ENCODE measurements at regions not wholly inside any gene's neighbourhood (a gene's known extent, or its start where the extent isn't known, plus 50 kb on each side); places are given as distances from the start of the nearest gene placed in this dataset.

DNA sequence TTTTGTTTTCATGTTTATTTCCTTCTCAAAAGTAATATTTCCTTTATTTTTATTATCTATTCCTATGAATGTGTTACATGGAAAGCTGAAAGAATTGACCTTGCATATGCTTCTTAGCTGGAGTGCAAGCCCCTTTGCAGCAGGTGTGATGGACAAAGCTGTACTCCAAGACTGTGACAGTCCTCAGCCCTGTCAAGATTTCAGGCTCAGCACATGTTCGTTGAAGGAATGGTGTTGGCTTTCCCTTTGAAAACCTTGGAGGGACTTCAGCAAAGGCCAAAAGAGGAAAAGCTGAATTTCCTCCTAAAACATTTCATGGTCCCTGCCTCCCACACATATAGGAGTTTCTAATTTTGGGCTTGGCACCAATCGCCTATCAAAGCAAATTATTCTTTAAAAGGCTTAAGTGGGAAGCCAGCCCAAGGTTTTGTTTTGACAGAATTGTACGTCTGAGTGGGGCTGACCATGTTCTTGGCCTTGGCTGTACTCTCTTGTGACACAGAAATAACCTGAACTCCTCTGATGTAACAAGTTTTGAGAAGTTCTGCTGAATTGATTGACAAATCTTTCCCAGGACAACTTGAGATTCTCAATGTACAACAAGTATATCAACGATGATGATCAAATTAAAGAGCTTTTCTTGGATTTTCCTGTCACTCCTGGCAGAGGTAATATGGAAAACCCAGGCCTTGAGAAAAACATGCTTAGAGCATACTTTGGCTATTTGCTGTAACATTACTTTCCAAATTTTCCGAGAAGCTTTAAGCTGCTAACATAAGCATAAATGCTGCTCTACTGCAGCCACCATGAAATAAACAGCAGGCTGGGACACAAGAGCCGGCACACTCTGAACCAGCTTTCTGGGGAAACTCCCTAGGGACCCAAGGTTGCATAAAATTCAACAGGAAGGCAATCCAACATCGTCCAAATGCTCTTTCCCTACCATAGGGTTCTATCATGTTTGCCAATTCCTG is 135.7 kb upstream of the ZNF648 start:
- Histone ChIP-seq H3K36me3 (ENCODE audit: control insufficient read depth, insufficient read depth, low read length) (no peaks in the 10 kb centered on the region), H3K4me3 (replicated peaks; ENCODE audit: low read depth, low read length) (no peak overlapping the region), H3K27me3 (replicated peaks; ENCODE audit: control insufficient read depth, insufficient read depth, low read length) (no peaks in the 10 kb centered on the region; the same call in 1 of the 2 replicates)
- no peak for DNase-seq (ENCODE audit: extremely low read depth, insufficient read length)
- no peak for TF ChIP-seq CTCF (IDR thresholded peaks at IDR 0.05; ENCODE audit: insufficient read depth, low read length, poor library complexity, severe bottlenecking)

DNA sequence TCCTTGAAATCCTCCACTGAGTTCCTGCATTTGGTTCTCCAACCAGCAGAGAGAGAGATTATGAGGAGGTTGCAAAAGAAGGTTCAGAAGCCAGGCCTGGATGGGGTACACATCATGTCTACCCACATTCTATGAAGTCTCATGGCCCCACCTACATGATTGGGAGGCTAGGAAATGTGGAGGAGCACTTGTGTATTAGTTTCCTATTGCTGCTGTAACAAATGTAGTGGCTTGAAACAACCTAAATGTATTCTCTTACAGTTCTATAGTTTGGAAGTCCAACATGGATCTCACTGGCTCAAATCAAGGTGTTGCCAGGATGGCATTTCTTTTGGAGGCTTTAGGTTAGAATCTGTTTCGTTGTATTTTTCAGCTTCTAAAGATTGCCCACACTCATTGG is 134.2 kb upstream of the ZNF648 start:
- DNase-seq (ENCODE audit: extremely low read depth, insufficient read length): no peak
- H3K36me3 ChIP-seq (ENCODE audit: control insufficient read depth, insufficient read depth, low read length): no peaks in the 10 kb centered on the region
- H3K27me3 ChIP-seq (replicated peaks; ENCODE audit: control insufficient read depth, insufficient read depth, low read length): no peaks in the 10 kb centered on the region; the same call in 1 of the 2 replicates
- H3K4me3 ChIP-seq (replicated peaks; ENCODE audit: low read depth, low read length): no peak overlapping the region
- no peak for TF ChIP-seq CTCF (IDR thresholded peaks at IDR 0.05; ENCODE audit: insufficient read depth, low read length, poor library complexity, severe bottlenecking)

GRCh38 chr1:182193908-182194550 is 132.5 kb upstream of the ZNF648 start:
- no peak overlapping the region for H3K4me3 ChIP-seq (replicated peaks; ENCODE audit: low read depth, low read length)
- H3K36me3 ChIP-seq (ENCODE audit: control insufficient read depth, insufficient read depth, low read length): no peaks in the 10 kb centered on the region
- no peak for TF ChIP-seq CTCF (IDR thresholded peaks at IDR 0.05; ENCODE audit: insufficient read depth, low read length, poor library complexity, severe bottlenecking)
- H3K27me3 ChIP-seq (replicated peaks; ENCODE audit: control insufficient read depth, insufficient read depth, low read length): no peaks in the 10 kb centered on the region; the same call in 1 of the 2 replicates
- no peak for DNase-seq (ENCODE audit: extremely low read depth, insufficient read length)

DNA sequence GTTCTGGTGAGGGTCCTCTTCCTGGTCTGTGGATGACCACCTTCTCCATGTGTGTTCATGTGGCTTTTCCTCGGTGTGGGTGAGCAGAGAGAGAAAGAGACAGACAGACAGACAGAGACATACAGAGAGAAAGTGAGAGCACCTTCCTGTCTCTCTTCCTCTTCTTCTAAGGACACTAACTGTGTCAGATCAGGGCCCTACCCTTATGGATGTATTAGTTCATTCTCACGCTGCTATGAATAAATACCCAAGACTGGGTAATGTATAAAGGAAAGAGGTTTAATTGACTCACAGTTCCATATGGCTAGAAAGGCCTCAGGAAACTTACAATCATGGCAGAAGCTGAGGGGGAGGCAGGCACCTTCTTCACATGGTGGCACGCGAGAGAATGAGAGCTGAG is 131.5 kb upstream of the ZNF648 start:
- DNase-seq (ENCODE audit: extremely low read depth, insufficient read length): no peak
- Histone ChIP-seq H3K36me3 (ENCODE audit: control insufficient read depth, insufficient read depth, low read length) (no peaks in the 10 kb centered on the region), H3K4me3 (replicated peaks; ENCODE audit: low read depth, low read length) (no peak overlapping the region), H3K27me3 (replicated peaks; ENCODE audit: control insufficient read depth, insufficient read depth, low read length) (no peaks in the 10 kb centered on the region; the same call in 1 of the 2 replicates)
- TF ChIP-seq CTCF (IDR thresholded peaks at IDR 0.05; ENCODE audit: insufficient read depth, low read length, poor library complexity, severe bottlenecking): no peak

DNA sequence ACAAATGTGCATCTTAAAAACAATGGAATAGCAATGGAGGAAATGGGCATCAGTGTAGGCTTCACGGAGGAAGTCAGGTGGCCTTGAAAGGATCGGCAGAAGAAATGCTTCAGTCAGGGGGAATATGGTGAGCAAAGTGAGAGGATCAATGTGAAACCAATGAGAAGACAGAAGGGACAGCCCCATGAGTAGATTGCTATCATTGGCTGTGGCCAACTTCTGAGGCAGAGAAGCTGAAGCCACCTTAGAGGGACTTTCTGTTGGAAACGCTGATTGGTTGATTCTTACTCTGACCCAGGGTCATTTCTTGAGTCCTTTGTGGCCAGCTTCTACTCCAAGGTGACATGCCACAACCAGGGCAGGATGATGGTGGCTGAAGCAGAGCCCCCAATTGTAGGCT is 130.7 kb upstream of the ZNF648 start:
- TF ChIP-seq CTCF (IDR thresholded peaks at IDR 0.05; ENCODE audit: insufficient read depth, low read length, poor library complexity, severe bottlenecking): no peak
- no peaks in the 10 kb centered on the region; the same call in 1 of the 2 replicates for H3K27me3 ChIP-seq (replicated peaks; ENCODE audit: control insufficient read depth, insufficient read depth, low read length)

More for the DNA sequence above, 130.7 kb upstream of the ZNF648 start:
- DNase-seq (ENCODE audit: extremely low read depth, insufficient read length): no peak
- Histone ChIP-seq H3K36me3 (ENCODE audit: control insufficient read depth, insufficient read depth, low read length) (no peaks in the 10 kb centered on the region), H3K4me3 (replicated peaks; ENCODE audit: low read depth, low read length) (no peak overlapping the region)
